Esophagus muscularis mucosa (tissue), 4 donors: ENCODE measurements at regions not wholly inside any gene's neighbourhood (a gene's known extent, or its start where the extent isn't known, plus 50 kb on each side); places are given as distances from the start of the nearest gene placed in this dataset.

Experiments
- CTCF ChIP-seq, 3 experiments: fragments of 200-600 bp in 2 of 3; fragments of 450-650 bp in 1 of 3; sonication (generic) in 2 of 3; IDR thresholded peaks; one replicate each; pipeline ENCODE4 v1.5.1; 2017 to 2019; ENCODE audit warnings: antibody characterized with exemption in 3 of 3, mild to moderate bottlenecking in 2 of 3, moderate library complexity in 1 of 3
- EP300 ChIP-seq: sonication (generic); formaldehyde crosslinking; IDR thresholded peaks from one replicate; pipeline ENCODE4 v1.6.1; 2017; ENCODE audit warnings: antibody characterized with exemption
- POLR2A ChIP-seq: fragments of 450-650 bp; IDR thresholded peaks from one replicate; pipeline ENCODE4 v1.6.1; 2017; ENCODE audit warnings: antibody characterized with exemption, moderate library complexity, mild to moderate bottlenecking, low read depth
- POLR2AphosphoS5 ChIP-seq, 2 donors: sonication (generic); formaldehyde crosslinking; IDR thresholded peaks; one replicate each; pipeline ENCODE4 v1.6.1; 2017; ENCODE audit warnings: antibody characterized with exemption in 2 of 2

DNA sequence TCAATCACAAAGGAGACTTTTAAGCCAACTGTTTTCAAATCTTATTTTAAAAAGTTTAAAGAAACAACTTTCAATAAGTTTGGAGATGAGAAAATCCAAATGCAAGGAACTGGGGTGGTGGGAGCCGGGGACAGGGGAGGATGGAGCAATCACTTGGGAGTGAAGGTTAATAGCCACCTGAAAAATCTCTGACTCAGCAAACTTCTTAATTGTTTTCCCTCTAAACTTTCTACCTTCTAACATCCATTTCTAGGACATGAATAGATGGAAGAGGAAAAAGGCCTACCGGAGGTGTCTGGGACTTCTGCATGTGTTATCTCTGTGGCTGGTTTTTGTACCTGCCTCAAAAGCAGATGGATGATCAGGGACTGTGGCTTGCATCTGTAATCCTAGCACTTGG lies 360.6 kb downstream of the OSTF1 start:
- no peak for TF ChIP-seq EP300
- TF ChIP-seq POLR2A, result no peak
- no peak for TF ChIP-seq CTCF (IDR thresholded peaks at IDR 0.05)
- TF ChIP-seq POLR2AphosphoS5 (IDR thresholded peaks at IDR 0.05), result no peak
